GM23338 (cell line): ENCODE measurements at regions not wholly inside any gene's neighbourhood (a gene's known extent, or its start where the extent isn't known, plus 50 kb on each side); places are given as distances from the start of the nearest gene placed in this dataset.

Source experiments
- ATAC-seq: fragments of 200-7000 bp; cut with Tn5 transposase; 3 replicates; pipeline ENCODE4 v1.9.1; 2020
- DNase-seq: peaks from one replicate; pipeline ENCODE4 v3.0.0-alpha.2; 2015; ENCODE audit warnings: low spot score
- H2AFZ ChIP-seq: fragments of 200-600 bp; sonication (generic); 2 replicates; pipeline ENCODE4 v1.8.0; 2016; ENCODE audit warnings: antibody characterized with exemption, mild to moderate bottlenecking, moderate library complexity
- H3F3A ChIP-seq: fragments of 200-600 bp; sonication (generic); replicated peaks from 2 replicates; pipeline ENCODE4 v1.8.0; 2017; ENCODE audit warnings: antibody characterized with exemption, mixed run types, low read depth
- H3K27ac ChIP-seq: fragments of 200-600 bp; sonication (generic); 2 replicates; pipeline ENCODE4 v1.6.1; 2016; ENCODE audit warnings: low read depth
- H3K27me3 ChIP-seq: fragments of 200-600 bp; sonication (generic); 2 replicates; pipeline ENCODE4 v1.8.0; 2016; ENCODE audit warnings: mild to moderate bottlenecking, mixed run types, moderate library complexity; ENCODE audit not compliant: insufficient read depth
- H3K36me3 ChIP-seq: fragments of 200-600 bp; sonication (generic); 2 replicates; pipeline ENCODE4 v1.8.0; 2016; ENCODE audit warnings: mild to moderate bottlenecking; ENCODE audit not compliant: insufficient read depth
- H3K4me1 ChIP-seq: fragments of 200-600 bp; sonication (generic); 2 replicates; pipeline ENCODE4 v1.8.0; 2016; ENCODE audit warnings: mild to moderate bottlenecking, moderate library complexity; ENCODE audit not compliant: insufficient read depth
- H3K4me2 ChIP-seq: fragments of 200-600 bp; sonication (generic); 2 replicates; pipeline ENCODE4 v1.7.1; 2017; ENCODE audit warnings: mixed run types
- H3K4me3 ChIP-seq: fragments of 200-600 bp; sonication (generic); 2 replicates; pipeline ENCODE4 v1.6.1; 2016; ENCODE audit warnings: mixed run types
- H3K79me2 ChIP-seq: fragments of 200-600 bp; sonication (generic); replicated peaks from 2 replicates; pipeline ENCODE4 v1.8.0; 2017; ENCODE audit warnings: mild to moderate bottlenecking; ENCODE audit not compliant: insufficient read depth
- H3K9me2 ChIP-seq: fragments of 200-600 bp; sonication (generic); 2 replicates; pipeline ENCODE4 v1.8.0; 2017; ENCODE audit not compliant: insufficient read depth
- H4K20me1 ChIP-seq: fragments of 200-600 bp; sonication (generic); replicated peaks from 2 replicates; pipeline ENCODE4 v1.8.0; 2017; ENCODE audit warnings: mild to moderate bottlenecking; ENCODE audit not compliant: insufficient read depth
- H3K27ac Mint-ChIP-seq: 2 replicates; pipeline ENCODE4 v1.8.0; 2020; ENCODE audit warnings: inconsistent platforms, mild to moderate bottlenecking, moderate library complexity, mixed read lengths
- H3K27me3 Mint-ChIP-seq: 3 replicates; pipeline ENCODE4 v1.8.0; 2022; ENCODE audit warnings: low read depth, mild to moderate bottlenecking, moderate library complexity, mixed read lengths, inconsistent platforms; ENCODE audit not compliant: insufficient read depth, poor library complexity
- H3K36me3 Mint-ChIP-seq: 3 replicates; pipeline ENCODE4 v1.8.0; 2021; ENCODE audit warnings: low read depth, mild to moderate bottlenecking, inconsistent platforms, moderate library complexity, mixed read lengths
- H3K4me1 Mint-ChIP-seq: 3 replicates; pipeline ENCODE4 v1.8.0; 2020; ENCODE audit warnings: mild to moderate bottlenecking, inconsistent platforms, mixed read lengths
- H3K4me3 Mint-ChIP-seq: 3 replicates; pipeline ENCODE4 v1.8.0; 2021; ENCODE audit warnings: moderate library complexity, mild to moderate bottlenecking, inconsistent platforms, mixed read lengths
- H3K9me3 Mint-ChIP-seq: 3 replicates; pipeline ENCODE4 v1.8.0; 2020; ENCODE audit warnings: moderate library complexity, mild to moderate bottlenecking, inconsistent platforms, mixed read lengths
- CTCF ChIP-seq, 2 experiments: fragments of 200-600 bp in 1 of 2; sonication (generic) in 1 of 2; conservative IDR thresholded peaks; 2 replicates each; pipeline versions ENCODE4 v1.5.1 to v1.6.1; 2016 to 2017; ENCODE audit warnings: antibody characterized with exemption in 2 of 2, low read depth in 2 of 2, mild to moderate bottlenecking in 2 of 2, moderate library complexity in 1 of 2
- STAT1 ChIP-seq: IDR thresholded peaks from one replicate; pipeline ENCODE4 v1.6.1; 2016; ENCODE audit warnings: antibody characterized with exemption; ENCODE audit not compliant: unreplicated experiment
- ZNF114 ChIP-seq: fragments of 250-450 bp; sonication (Bioruptor Pico); IDR thresholded peaks from 2 replicates; pipeline ENCODE4 v1.5.0; 2020; ENCODE audit warnings: mild to moderate bottlenecking, moderate library complexity
- ZNF331 ChIP-seq: fragments of 250-450 bp; sonication (Bioruptor Pico); IDR thresholded peaks from 2 replicates; pipeline ENCODE4 v1.5.0; 2020; ENCODE audit warnings: low read depth, mild to moderate bottlenecking, moderate library complexity
- ZNF462 ChIP-seq: fragments of 250-450 bp; sonication (Bioruptor Pico); IDR thresholded peaks from 2 replicates; pipeline ENCODE4 v1.5.0; 2020; ENCODE audit warnings: mild to moderate bottlenecking, moderate library complexity

- Histone ChIP-seq H2AFZ (no peak overlapping the region), H3K4me2 (no peak overlapping the region), H3K27ac (no peak overlapping the region), H3K79me2 (no peaks in the 10 kb centered on the region), H3K9me2 (0 out of 2 replicates have a peak, but pooled peaks cover 4% of the 10 kb centered on the region), H3K27me3 (no peaks in the 10 kb centered on the region), H3F3A (no peaks in the 10 kb centered on the region), H3K36me3 (no peaks in the 10 kb centered on the region), H3K4me1 (peaks cover 12% of the 10 kb centered on the region; the same call in 1 of the 2 replicates), H4K20me1 (no peaks in the 10 kb centered on the region), H3K4me3 (no peak overlapping the region)
- H3K4me3 Mint-ChIP-seq: no peak overlapping the region
- no peaks in the 10 kb centered on the region; the same call in 2 of the 3 replicates for H3K36me3 Mint-ChIP-seq
- TF ChIP-seq CTCF (conservative IDR thresholded peaks at IDR 0.05; ENCODE audit: low read depth in 2 of 2) (peak; percentile 40 to 42; a peak in 3 of 4 replicates), ZNF331 (no peak), ZNF114 (CRISPR knock-in tag) (no peak)
- ATAC-seq (no peak), DNase-seq (peak; percentile 11)
- H3K27ac Mint-ChIP-seq: no peak overlapping the region
- H3K9me3 Mint-ChIP-seq: no peaks in the 10 kb centered on the region; the same call in 1 of the 3 replicates
- 0 out of 3 replicates have a peak, but pooled peaks cover 3% of the 10 kb centered on the region for H3K4me1 Mint-ChIP-seq
- no peaks in the 10 kb centered on the region for H3K27me3 Mint-ChIP-seq
Measured at GRCh38 chr2:22991844-22992243, 393.1 kb upstream of the KLHL29 start.

- Mint-ChIP-seq H3K27me3 (no peaks in the 10 kb centered on the region), H3K4me3 (no peak overlapping the region), H3K9me3 (no peaks in the 10 kb centered on the region; the same call in 1 of the 3 replicates), H3K36me3 (no peaks in the 10 kb centered on the region; the same call in 2 of the 3 replicates), H3K4me1 (0 out of 3 replicates have a peak, but pooled peaks cover 3% of the 10 kb centered on the region), H3K27ac (no peak overlapping the region)
- no peak overlapping the region for H2AFZ ChIP-seq
- no peak overlapping the region for H3K4me3 ChIP-seq
- ATAC-seq: no peak
- no peaks in the 10 kb centered on the region for H4K20me1 ChIP-seq
- 0 out of 2 replicates have a peak, but pooled peaks cover 5% of the 10 kb centered on the region for H3K9me2 ChIP-seq
- no peaks in the 10 kb centered on the region for H3K36me3 ChIP-seq
- no peak for TF ChIP-seq STAT1
- TF ChIP-seq CTCF (conservative IDR thresholded peaks at IDR 0.05; ENCODE audit: low read depth in 2 of 2): no peak
- no peak for TF ChIP-seq ZNF462 (CRISPR knock-in tag)
- H3K27ac ChIP-seq: no peak overlapping the region
- no peaks in the 10 kb centered on the region for H3F3A ChIP-seq
- no peak for DNase-seq
- H3K4me1 ChIP-seq: peaks cover 12% of the 10 kb centered on the region; the same call in 1 of the 2 replicates
- H3K4me2 ChIP-seq: no peak overlapping the region
- no peaks in the 10 kb centered on the region for H3K27me3 ChIP-seq
- no peaks in the 10 kb centered on the region for H3K79me2 ChIP-seq
Measured at GRCh38 chr2:22992441-22992840, 392.5 kb upstream of the KLHL29 start.
